GM12875 (cell line): ENCODE measurements at regions not wholly inside any gene's neighbourhood (a gene's known extent, or its start where the extent isn't known, plus 50 kb on each side); places are given as distances from the start of the nearest gene placed in this dataset.

Source experiments
- H3K4me3 ChIP-seq: one replicate; pipeline ENCODE4 v1.5.1; 2011; ENCODE audit warnings: low read depth, low read length, control low read depth
- TF ChIP-seq, protein P1 (sequence below): IDR thresholded peaks from 2 replicates; pipeline ENCODE4 v1.5.1; 2011; ENCODE audit warnings: low read depth, mild to moderate bottlenecking, control low read depth, inconsistent platforms, low read length, moderate library complexity, borderline replicate concordance; ENCODE audit not compliant: insufficient read depth

DNA sequence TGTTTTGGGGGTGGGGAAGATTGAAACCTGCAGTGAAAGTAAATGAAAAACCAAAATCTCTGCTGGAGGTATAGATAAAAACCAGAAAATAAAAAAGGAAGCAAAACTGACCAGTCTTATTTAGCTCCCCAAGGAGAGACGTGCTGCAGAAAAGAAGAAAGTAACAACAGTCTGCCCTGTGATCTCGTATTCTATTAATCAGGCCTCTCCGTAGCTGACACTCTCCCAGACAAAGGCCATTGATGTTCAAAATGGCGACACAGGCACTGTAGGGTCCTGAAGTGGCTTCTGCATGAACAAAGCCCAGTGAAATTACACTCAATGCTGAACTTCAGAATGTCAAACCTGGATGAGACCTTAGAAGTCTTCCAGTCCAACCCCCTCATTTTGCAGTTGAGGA is 106.6 kb downstream of the NXPE2 start:
- TF ChIP-seq, protein P1, sequence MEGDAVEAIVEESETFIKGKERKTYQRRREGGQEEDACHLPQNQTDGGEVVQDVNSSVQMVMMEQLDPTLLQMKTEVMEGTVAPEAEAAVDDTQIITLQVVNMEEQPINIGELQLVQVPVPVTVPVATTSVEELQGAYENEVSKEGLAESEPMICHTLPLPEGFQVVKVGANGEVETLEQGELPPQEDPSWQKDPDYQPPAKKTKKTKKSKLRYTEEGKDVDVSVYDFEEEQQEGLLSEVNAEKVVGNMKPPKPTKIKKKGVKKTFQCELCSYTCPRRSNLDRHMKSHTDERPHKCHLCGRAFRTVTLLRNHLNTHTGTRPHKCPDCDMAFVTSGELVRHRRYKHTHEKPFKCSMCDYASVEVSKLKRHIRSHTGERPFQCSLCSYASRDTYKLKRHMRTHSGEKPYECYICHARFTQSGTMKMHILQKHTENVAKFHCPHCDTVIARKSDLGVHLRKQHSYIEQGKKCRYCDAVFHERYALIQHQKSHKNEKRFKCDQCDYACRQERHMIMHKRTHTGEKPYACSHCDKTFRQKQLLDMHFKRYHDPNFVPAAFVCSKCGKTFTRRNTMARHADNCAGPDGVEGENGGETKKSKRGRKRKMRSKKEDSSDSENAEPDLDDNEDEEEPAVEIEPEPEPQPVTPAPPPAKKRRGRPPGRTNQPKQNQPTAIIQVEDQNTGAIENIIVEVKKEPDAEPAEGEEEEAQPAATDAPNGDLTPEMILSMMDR, result no peak
- no peak overlapping the region for H3K4me3 ChIP-seq

DNA sequence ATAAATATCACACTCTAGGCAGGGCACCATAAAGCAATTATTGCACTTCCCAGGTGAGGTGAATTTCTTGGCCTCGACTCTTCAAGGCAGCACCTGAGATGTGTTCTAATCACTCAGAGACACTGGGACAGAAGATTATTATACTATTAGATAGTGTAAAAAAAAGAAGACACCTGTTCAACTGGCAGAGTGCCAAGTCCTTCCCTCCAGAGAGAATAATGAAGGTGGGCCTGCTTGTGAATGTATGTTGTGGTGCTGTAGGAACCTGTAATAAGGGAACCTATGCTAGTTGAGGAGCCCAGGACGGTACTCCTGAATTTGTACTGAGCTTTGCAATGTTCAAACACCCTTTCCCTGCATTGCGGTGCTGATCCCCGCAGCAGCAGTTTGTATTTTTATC is 107.5 kb downstream of the NXPE2 start:
- TF ChIP-seq, protein P1, result no peak
- no peak overlapping the region for H3K4me3 ChIP-seq

DNA sequence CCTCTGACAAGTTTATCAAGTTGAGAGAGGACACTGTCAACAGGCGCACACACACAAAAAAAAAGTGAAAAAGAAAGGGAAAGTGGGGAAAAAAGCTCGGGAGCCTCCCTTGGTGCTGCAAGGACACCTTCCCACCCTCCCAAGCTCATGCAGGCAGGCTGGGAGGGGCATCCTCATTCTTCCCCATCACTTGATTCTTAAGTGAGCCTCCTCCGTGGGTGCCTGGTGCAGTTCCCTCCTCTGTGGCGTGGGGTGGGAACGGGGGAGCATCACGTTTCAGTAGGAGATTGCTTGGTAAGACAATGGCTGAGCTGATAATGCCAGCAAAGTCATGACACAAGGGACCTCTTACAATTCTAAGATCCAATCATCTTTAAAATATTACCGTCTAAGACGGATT is 108.8 kb downstream of the NXPE2 start:
- H3K4me3 ChIP-seq, result no peak overlapping the region
- TF ChIP-seq, protein P1, result no peak

DNA sequence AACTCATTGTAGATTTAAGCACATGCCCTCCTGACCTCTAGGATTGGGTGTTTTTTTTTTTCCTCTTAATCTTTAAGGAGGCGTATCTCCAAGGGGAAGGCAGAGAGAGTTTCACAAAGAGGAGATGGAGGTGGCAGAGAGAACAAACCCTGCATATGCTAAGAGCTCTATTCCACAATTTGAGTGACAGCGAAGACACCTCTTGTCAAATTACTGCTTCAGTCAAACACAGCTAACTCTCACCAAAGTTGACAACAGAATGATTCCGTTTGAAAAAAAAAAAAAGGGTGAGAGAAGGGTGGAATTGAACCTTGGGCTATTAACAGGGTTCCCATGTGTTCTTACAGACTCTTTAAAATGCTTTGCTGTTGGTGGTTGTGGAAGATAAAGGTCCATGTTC is 112.6 kb downstream of the NXPE2 start:
- H3K4me3 ChIP-seq, result no peak overlapping the region
- TF ChIP-seq, protein P1, result no peak

DNA sequence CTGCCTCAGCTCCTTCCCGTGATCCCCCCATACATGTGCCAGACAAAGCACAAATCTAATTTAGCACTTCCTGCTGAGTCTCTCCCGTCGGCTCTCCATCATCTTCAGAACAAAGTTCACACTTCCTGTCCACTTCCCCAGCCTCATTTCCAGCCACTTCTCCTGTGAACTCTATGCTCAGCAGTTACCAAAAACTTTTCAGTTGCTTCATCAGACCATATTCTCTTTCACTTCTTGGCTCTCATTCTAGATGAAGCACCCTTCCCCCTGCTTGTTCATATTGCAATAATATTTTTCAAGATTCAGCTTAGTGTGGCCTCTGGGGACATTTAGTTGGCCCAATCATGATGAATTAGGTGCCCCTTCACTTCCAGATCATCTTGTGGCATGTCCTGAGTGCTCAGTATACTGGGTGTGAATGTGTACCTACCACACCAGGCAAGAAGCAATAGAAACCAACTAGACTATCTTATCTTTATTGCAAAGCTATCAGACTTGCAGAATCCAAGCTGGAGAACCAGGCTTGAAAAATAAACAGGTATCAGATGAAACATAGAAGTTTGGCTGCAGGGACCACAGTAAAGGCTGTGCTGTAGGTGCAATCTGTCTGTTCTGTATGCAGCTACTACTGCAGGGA is 115.8 kb downstream of the NXPE2 start:
- H3K4me3 ChIP-seq, result no peak overlapping the region
- TF ChIP-seq, protein P1, result no peak

DNA sequence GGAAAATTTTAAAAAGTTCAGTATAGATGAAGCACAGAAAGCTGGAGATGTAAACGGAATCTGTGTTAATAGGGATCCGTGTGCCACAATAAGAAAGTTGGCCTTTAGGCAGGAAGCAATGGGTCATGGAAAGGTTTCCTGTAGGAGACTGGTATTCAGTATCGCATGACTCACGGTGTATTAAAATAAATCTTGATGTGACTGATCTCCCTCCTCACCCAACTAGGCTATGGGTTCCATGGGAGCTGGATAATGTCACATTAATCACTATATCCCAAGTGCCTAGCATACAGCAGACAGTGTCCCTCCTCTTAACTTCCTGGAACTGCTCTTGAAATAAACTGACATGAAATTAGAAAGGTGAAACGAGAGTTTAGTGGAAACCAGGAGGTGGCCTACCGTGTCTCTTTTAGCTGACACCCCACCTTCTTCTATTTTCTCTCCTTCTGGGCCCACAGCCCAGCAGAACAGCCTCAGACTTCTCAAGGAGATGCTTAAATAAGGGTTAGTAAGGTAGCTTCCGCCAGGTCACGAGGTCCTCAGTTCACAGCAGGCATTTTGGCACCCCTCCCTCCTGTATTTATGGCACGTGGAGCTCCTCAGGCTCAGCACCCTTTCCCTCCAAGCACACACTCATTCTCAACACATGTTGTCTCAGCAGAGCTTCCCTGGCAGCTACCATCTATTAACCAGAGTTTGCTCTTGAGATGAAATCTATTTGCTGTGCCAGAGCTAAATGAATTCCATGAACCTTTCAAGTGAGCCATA is 118.8 kb downstream of the NXPE2 start:
- no peak overlapping the region for H3K4me3 ChIP-seq
- TF ChIP-seq, protein P1, result no peak

DNA sequence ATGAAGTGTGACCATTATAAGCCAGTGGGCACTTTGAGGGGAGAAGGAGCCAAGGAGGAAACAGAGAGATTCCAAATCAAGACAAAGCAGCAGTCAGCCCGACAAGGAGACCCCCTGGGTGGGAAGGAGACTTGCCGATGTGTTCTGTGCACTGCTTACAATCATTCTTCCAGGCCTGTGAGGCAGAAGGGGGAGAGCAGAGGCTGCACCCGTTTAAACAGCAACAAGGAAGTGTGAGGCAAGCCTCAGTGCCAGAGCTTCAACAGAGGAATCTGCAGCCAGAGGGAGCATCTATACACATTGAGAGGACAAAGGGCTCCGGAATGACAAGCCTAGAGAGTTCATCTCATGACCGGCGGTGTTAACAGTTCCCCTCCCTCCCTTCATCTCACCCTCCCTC is 121.1 kb downstream of the NXPE2 start:
- H3K4me3 ChIP-seq, result no peak overlapping the region
- TF ChIP-seq, protein P1, result no peak
